HG02759 (cell line): ENCODE measurements at regions not wholly inside any gene's neighbourhood (a gene's known extent, or its start where the extent isn't known, plus 50 kb on each side); places are given as distances from the start of the nearest gene placed in this dataset.

ENCODE experiments used
- ATAC-seq: cut with Tn5 transposase; IDR thresholded peaks from one replicate; pipeline ENCODE4 v1.9.1; 2021; ENCODE audit warnings: mild to moderate bottlenecking, moderate library complexity; ENCODE audit not compliant: unreplicated experiment

GRCh38 chr4:60117726-60118323, 1082.3 kb upstream of the ADGRL3 start:
- ATAC-seq: no peak

- no peak for ATAC-seq
Observed at GRCh38 chr4:60122820-60123219, 1077.3 kb upstream of the ADGRL3 start.

GRCh38 chr4:60128888-60129287, 1071.2 kb upstream of the ADGRL3 start:
- no peak for ATAC-seq

GRCh38 chr4:60129740-60130139, 1070.4 kb upstream of the ADGRL3 start:
- no peak for ATAC-seq

- no peak for ATAC-seq
Observed at GRCh38 chr4:60133375-60133774, 1066.8 kb upstream of the ADGRL3 start.

GRCh38 chr4:60134099-60134498, 1066.0 kb upstream of the ADGRL3 start:
- no peak for ATAC-seq

- ATAC-seq: no peak
Observed at GRCh38 chr4:60155088-60155487, 1045.0 kb upstream of the ADGRL3 start.

- no peak for ATAC-seq
Observed at GRCh38 chr4:60173103-60173502, 1027.0 kb upstream of the ADGRL3 start.

- no peak for ATAC-seq
Observed at GRCh38 chr4:60173718-60174117, 1026.4 kb upstream of the ADGRL3 start.

GRCh38 chr4:60175241-60175640, 1024.9 kb upstream of the ADGRL3 start:
- no peak for ATAC-seq

- ATAC-seq: no peak
Observed at GRCh38 chr4:60187428-60187827, 1012.7 kb upstream of the ADGRL3 start.

GRCh38 chr4:60189286-60189685, 1010.8 kb upstream of the ADGRL3 start:
- ATAC-seq: no peak

- no peak for ATAC-seq
Observed at GRCh38 chr4:60194214-60194613, 1005.9 kb upstream of the ADGRL3 start.

- ATAC-seq: no peak
Observed at GRCh38 chr4:60195256-60195655, 1004.9 kb upstream of the ADGRL3 start.

- ATAC-seq: peak; percentile 93
Observed at GRCh38 chr4:60201052-60201673, 999.0 kb upstream of the ADGRL3 start.

- ATAC-seq: no peak
Observed at GRCh38 chr4:60209588-60209987, 990.5 kb upstream of the ADGRL3 start.

GRCh38 chr4:60215906-60216305, 984.2 kb upstream of the ADGRL3 start:
- no peak for ATAC-seq

- ATAC-seq: no peak
Observed at GRCh38 chr4:60216752-60217151, 983.4 kb upstream of the ADGRL3 start.

- no peak for ATAC-seq
Observed at GRCh38 chr4:60221866-60222265, 978.3 kb upstream of the ADGRL3 start.

- ATAC-seq: no peak
Observed at GRCh38 chr4:60223208-60223923, 976.8 kb upstream of the ADGRL3 start.

- no peak for ATAC-seq
Observed at GRCh38 chr4:60241866-60242265, 958.3 kb upstream of the ADGRL3 start.

- no peak for ATAC-seq
Observed at GRCh38 chr4:60249784-60250183, 950.3 kb upstream of the ADGRL3 start.
